Trophoblast cell (in vitro differentiated cells and primary cell): ENCODE measurements at regions not wholly inside any gene's neighbourhood (a gene's known extent, or its start where the extent isn't known, plus 50 kb on each side); places are given as distances from the start of the nearest gene placed in this dataset.

ENCODE experiments used
- DNase-seq, 2 donors: peaks; one replicate each; pipeline ENCODE4 v3.0.0-alpha.2; 2016
- H2AFZ ChIP-seq: 2 replicates; pipeline ENCODE4 v1.6.1; 2013; ENCODE audit warnings: low read length, moderate library complexity, mild to moderate bottlenecking; ENCODE audit not compliant: insufficient read depth, poor library complexity
- H2AK5ac ChIP-seq: 2 replicates; pipeline ENCODE4 v1.6.1; 2013; ENCODE audit warnings: mild to moderate bottlenecking, low read length
- H2BK120ac ChIP-seq: 2 replicates; pipeline ENCODE4 v1.6.1; 2013; ENCODE audit warnings: low read length, mild to moderate bottlenecking, moderate library complexity; ENCODE audit not compliant: insufficient read depth, poor library complexity
- H2BK12ac ChIP-seq: 2 replicates; pipeline ENCODE4 v1.6.1; 2013; ENCODE audit warnings: mild to moderate bottlenecking, low read length, moderate library complexity
- H2BK5ac ChIP-seq: 2 replicates; pipeline ENCODE4 v1.6.1; 2013; ENCODE audit warnings: low read length, low read depth, moderate library complexity, mild to moderate bottlenecking; ENCODE audit not compliant: poor library complexity
- H3K14ac ChIP-seq: 2 replicates; pipeline ENCODE4 v1.6.1; 2013; ENCODE audit warnings: mild to moderate bottlenecking, low read length
- H3K18ac ChIP-seq: 2 replicates; pipeline ENCODE4 v1.6.1; 2013; ENCODE audit warnings: mild to moderate bottlenecking, low read length
- H3K23ac ChIP-seq: 2 replicates; pipeline ENCODE4 v1.6.1; 2013; ENCODE audit warnings: low read length
- H3K27ac ChIP-seq: 2 replicates; pipeline ENCODE4 v1.5.1; 2013; ENCODE audit warnings: low read depth, mild to moderate bottlenecking, inconsistent platforms, low read length, moderate library complexity
- H3K27me3 ChIP-seq: 2 replicates; pipeline ENCODE4 v1.6.1; 2013; ENCODE audit warnings: inconsistent platforms, mild to moderate bottlenecking, low read length, moderate library complexity; ENCODE audit not compliant: insufficient read depth
- H3K36me3 ChIP-seq, 2 experiments: 1 replicate in 1 of 2; 2 replicates in 1 of 2; pipeline ENCODE4 v1.6.1; 2013; ENCODE audit warnings: low read length in 2 of 2, mild to moderate bottlenecking in 2 of 2, moderate library complexity in 1 of 2; ENCODE audit not compliant: insufficient read depth in 2 of 2, control insufficient read depth in 1 of 2
- H3K4ac ChIP-seq: 2 replicates; pipeline ENCODE4 v1.6.1; 2013; ENCODE audit warnings: low read depth, mild to moderate bottlenecking, low read length, moderate library complexity
- H3K4me1 ChIP-seq, 2 experiments: 1 replicate in 1 of 2; 2 replicates in 1 of 2; pipeline ENCODE4 v1.6.1; 2013; ENCODE audit warnings: low read length in 2 of 2, mild to moderate bottlenecking in 2 of 2, moderate library complexity in 1 of 2; ENCODE audit not compliant: insufficient read depth in 2 of 2, control insufficient read depth in 1 of 2
- H3K4me2 ChIP-seq: 2 replicates; pipeline ENCODE4 v1.6.1; 2013; ENCODE audit warnings: inconsistent platforms, mild to moderate bottlenecking, low read length, moderate library complexity
- H3K4me3 ChIP-seq: 2 replicates; pipeline ENCODE4 v1.5.1; 2013; ENCODE audit warnings: mild to moderate bottlenecking, low read depth, low read length, inconsistent platforms
- H3K79me1 ChIP-seq: one replicate; pipeline ENCODE4 v1.6.1; 2013; ENCODE audit warnings: low read length
- H3K79me2 ChIP-seq: 2 replicates; pipeline ENCODE4 v1.6.1; 2013; ENCODE audit warnings: low read length, mild to moderate bottlenecking; ENCODE audit not compliant: control insufficient read depth, insufficient read depth, poor library complexity
- H3K9ac ChIP-seq: 2 replicates; pipeline ENCODE4 v1.6.1; 2013; ENCODE audit warnings: mild to moderate bottlenecking, low read length
- H3K9me3 ChIP-seq: 2 replicates; pipeline ENCODE4 v1.6.1; 2013; ENCODE audit warnings: low read depth, mild to moderate bottlenecking, control low read depth, inconsistent platforms, low read length; ENCODE audit not compliant: insufficient read depth
- H4K12ac ChIP-seq: 2 replicates; pipeline ENCODE4 v1.6.1; 2013; ENCODE audit warnings: low read depth, mild to moderate bottlenecking, low read length, moderate library complexity
- H4K8ac ChIP-seq: 2 replicates; pipeline ENCODE4 v1.6.1; 2013; ENCODE audit warnings: low read depth, mild to moderate bottlenecking, low read length, moderate library complexity
- H4K91ac ChIP-seq: one replicate; pipeline ENCODE4 v1.6.1; 2013; ENCODE audit warnings: low read depth, mild to moderate bottlenecking, low read length, moderate library complexity
- WGBS: extraction: QIAGEN DNeasy Blood & Tissue Kit; methylation state at CpG from one replicate; pipeline ENCODE4 v1.1.7; 2013; ENCODE audit warnings: missing lambda C conversion rate; ENCODE audit not compliant: insufficient read length, insufficient coverage; ENCODE audit errors: extremely low coverage; 5-methylcytosine and 5-hydroxymethylcytosine counted together

DNA sequence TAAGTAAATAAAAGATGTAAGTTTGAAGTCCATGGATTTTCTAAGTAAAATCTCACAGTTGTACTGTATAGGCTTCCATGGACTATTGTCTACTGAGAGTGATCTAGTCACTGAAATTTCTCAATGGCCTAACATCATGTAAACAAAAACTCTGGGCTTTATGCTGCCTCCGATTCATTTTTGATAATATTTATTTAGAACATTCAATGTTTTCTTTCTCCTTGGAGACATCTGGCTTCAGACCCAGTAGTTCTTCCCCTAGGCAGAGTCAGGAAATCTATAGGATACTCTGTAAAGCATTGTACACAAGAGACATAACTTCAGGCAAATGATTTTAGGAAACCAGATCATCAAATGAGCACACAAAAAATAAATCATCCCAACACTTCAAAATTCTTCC is 1208.6 kb upstream of the ZEB2 start:
- no peak overlapping the region for H4K8ac ChIP-seq
- WGBS, result no CpG with 5 or more reads among the region's 1 CpG
- no peak overlapping the region for H2BK120ac ChIP-seq
- H3K23ac ChIP-seq, result no peak overlapping the region
- H3K18ac ChIP-seq, result no peak overlapping the region
- no peak overlapping the region for H3K4ac ChIP-seq
- no peaks in the 10 kb centered on the region for H3K36me3 ChIP-seq
- no peak overlapping the region for H3K27ac ChIP-seq
- no peak overlapping the region for H3K4me2 ChIP-seq
- no peak overlapping the region for H4K12ac ChIP-seq
- H3K27me3 ChIP-seq, result no peaks in the 10 kb centered on the region
- H3K4me3 ChIP-seq, result no peak overlapping the region
- no peaks in the 10 kb centered on the region for H3K79me2 ChIP-seq
- H3K79me1 ChIP-seq, result no peaks in the 10 kb centered on the region
- no peak overlapping the region for H2BK12ac ChIP-seq
- H4K91ac ChIP-seq, result no peak overlapping the region
- no peak overlapping the region for H2AFZ ChIP-seq
- H3K4me1 ChIP-seq, result peaks cover 7 to 9% of the 10 kb centered on the region in 2 experiments
- DNase-seq, result no peak
- H2AK5ac ChIP-seq, result no peak overlapping the region
- H3K9ac ChIP-seq, result no peak overlapping the region
- H2BK5ac ChIP-seq, result no peak overlapping the region
- no peaks in the 10 kb centered on the region for H3K9me3 ChIP-seq
- no peak overlapping the region for H3K14ac ChIP-seq

DNA sequence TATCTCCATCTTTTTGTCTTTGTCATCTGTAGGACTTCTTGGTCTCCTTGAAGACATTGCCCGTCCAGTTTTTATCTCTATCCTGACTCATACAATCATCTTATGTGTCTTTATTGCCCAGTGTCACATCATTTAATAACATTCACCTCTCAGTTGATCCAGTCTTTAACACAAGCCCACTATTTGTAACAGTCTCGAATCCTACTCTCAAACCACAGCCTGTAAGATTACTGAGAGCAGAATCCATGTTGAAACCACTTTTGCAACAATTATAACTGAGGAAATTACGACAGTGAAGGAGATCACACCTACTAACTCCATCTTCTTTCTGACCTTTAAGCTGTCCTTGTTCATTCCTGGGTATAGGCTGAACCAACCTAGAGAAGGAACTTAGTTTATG is 1206.0 kb upstream of the ZEB2 start:
- no peak for DNase-seq
- no peaks in the 10 kb centered on the region for H3K27me3 ChIP-seq
- no peak overlapping the region for H3K27ac ChIP-seq
- no peak overlapping the region for H4K8ac ChIP-seq
- no peak overlapping the region for H2BK12ac ChIP-seq
- no peak overlapping the region for H3K14ac ChIP-seq
- H3K36me3 ChIP-seq, result no peaks in the 10 kb centered on the region
- H2AK5ac ChIP-seq, result no peak overlapping the region
- H4K12ac ChIP-seq, result no peak overlapping the region
- no peaks in the 10 kb centered on the region for H3K9me3 ChIP-seq
- no peaks in the 10 kb centered on the region for H3K79me2 ChIP-seq
- no peak overlapping the region for H2AFZ ChIP-seq
- no peaks in the 10 kb centered on the region for H3K79me1 ChIP-seq
- no peak overlapping the region for H3K4me3 ChIP-seq
- no CpG with 5 or more reads among the region's 3 CpGs for WGBS
- no peak overlapping the region for H3K18ac ChIP-seq
- no peak overlapping the region for H2BK120ac ChIP-seq
- peaks cover 7 to 9% of the 10 kb centered on the region in 2 experiments for H3K4me1 ChIP-seq
- H4K91ac ChIP-seq, result no peak overlapping the region
- H2BK5ac ChIP-seq, result no peak overlapping the region
- no peak overlapping the region for H3K4me2 ChIP-seq
- H3K4ac ChIP-seq, result no peak overlapping the region
- no peak overlapping the region for H3K23ac ChIP-seq
- no peak overlapping the region for H3K9ac ChIP-seq

- no peak overlapping the region for H4K8ac ChIP-seq
- no peaks in the 10 kb centered on the region for H3K9me3 ChIP-seq
- H3K18ac ChIP-seq, result no peak overlapping the region
- H3K36me3 ChIP-seq, result no peaks in the 10 kb centered on the region
- H3K4ac ChIP-seq, result no peak overlapping the region
- no peak overlapping the region for H4K12ac ChIP-seq
- WGBS, result no CpG with 5 or more reads among the region's 1 CpG
- peaks cover 7 to 9% of the 10 kb centered on the region in 2 experiments for H3K4me1 ChIP-seq
- H2BK5ac ChIP-seq, result no peak overlapping the region
- H3K9ac ChIP-seq, result no peak overlapping the region
- H4K91ac ChIP-seq, result no peak overlapping the region
- no peak overlapping the region for H3K4me2 ChIP-seq
- H2AFZ ChIP-seq, result no peak overlapping the region
- no peak overlapping the region for H3K27ac ChIP-seq
- no peak overlapping the region for H2BK120ac ChIP-seq
- no peak for DNase-seq
- H2AK5ac ChIP-seq, result no peak overlapping the region
- no peaks in the 10 kb centered on the region for H3K27me3 ChIP-seq
- no peak overlapping the region for H3K4me3 ChIP-seq
- no peak overlapping the region for H3K23ac ChIP-seq
- H3K79me2 ChIP-seq, result no peaks in the 10 kb centered on the region
- no peak overlapping the region for H2BK12ac ChIP-seq
- no peaks in the 10 kb centered on the region for H3K79me1 ChIP-seq
- H3K14ac ChIP-seq, result no peak overlapping the region
Observed at GRCh38 chr2:145724311-145724898, 1204.5 kb upstream of the ZEB2 start.

- Histone ChIP-seq H3K9me3 (no peaks in the 10 kb centered on the region), H2BK12ac (no peak overlapping the region), H3K4me3 (no peak overlapping the region), H3K27me3 (no peaks in the 10 kb centered on the region), H3K4me1 (peaks cover 7 to 9% of the 10 kb centered on the region in 2 experiments), H3K79me1 (no peaks in the 10 kb centered on the region), H3K36me3 (no peaks in the 10 kb centered on the region), H3K18ac (no peak overlapping the region), H3K4me2 (no peak overlapping the region), H2AK5ac (no peak overlapping the region), H3K27ac (no peak overlapping the region), H3K14ac (no peak overlapping the region), H2AFZ (no peak overlapping the region), H3K23ac (no peak overlapping the region), H4K8ac (no peak overlapping the region), H2BK5ac (no peak overlapping the region), H3K79me2 (no peaks in the 10 kb centered on the region), H3K4ac (no peak overlapping the region), H3K9ac (no peak overlapping the region), H4K91ac (no peak overlapping the region), H2BK120ac (no peak overlapping the region), H4K12ac (no peak overlapping the region)
- DNase-seq, result no peak
- no CpG with 5 or more reads among the region's 5 CpGs for WGBS
Observed at GRCh38 chr2:145723872-145724271, 1204.0 kb upstream of the ZEB2 start.
